WERI-Rb-1 (cell line): ENCODE measurements at regions not wholly inside any gene's neighbourhood (a gene's known extent, or its start where the extent isn't known, plus 50 kb on each side); places are given as distances from the start of the nearest gene placed in this dataset.

Experiments used
- DNase-seq: peaks from one replicate; pipeline ENCODE4 v3.0.0-alpha.2; 2020
- H3K27ac ChIP-seq: fragments of 250-450 bp; sonication (Bioruptor Pico); 2 replicates; pipeline ENCODE4 v1.5.1; 2020; ENCODE audit warnings: mild to moderate bottlenecking, moderate library complexity
- H3K27me3 ChIP-seq: fragments of 250-450 bp; sonication (Bioruptor Pico); 2 replicates; pipeline ENCODE4 v1.5.1; 2021; ENCODE audit warnings: mild to moderate bottlenecking, low read depth, moderate library complexity; ENCODE audit not compliant: insufficient read depth, severe bottlenecking
- H3K36me3 ChIP-seq: fragments of 250-450 bp; sonication (Bioruptor Pico); 2 replicates; pipeline ENCODE4 v1.5.1; 2020; ENCODE audit warnings: mild to moderate bottlenecking, moderate library complexity
- H3K4me3 ChIP-seq: 2 replicates; pipeline ENCODE4 v1.5.1; 2011; ENCODE audit warnings: low read depth, mild to moderate bottlenecking, control low read depth, low read length
- H3K9me3 ChIP-seq: fragments of 250-450 bp; sonication (Bioruptor Pico); 2 replicates; pipeline ENCODE4 v1.5.1; 2021; ENCODE audit warnings: mild to moderate bottlenecking, moderate library complexity; ENCODE audit not compliant: severe bottlenecking
- TF ChIP-seq, protein P1 (sequence below): IDR thresholded peaks from 2 replicates; pipeline ENCODE4 v1.5.1; 2011; ENCODE audit warnings: low read depth, mild to moderate bottlenecking, control low read depth, inconsistent platforms, low read length

DNA sequence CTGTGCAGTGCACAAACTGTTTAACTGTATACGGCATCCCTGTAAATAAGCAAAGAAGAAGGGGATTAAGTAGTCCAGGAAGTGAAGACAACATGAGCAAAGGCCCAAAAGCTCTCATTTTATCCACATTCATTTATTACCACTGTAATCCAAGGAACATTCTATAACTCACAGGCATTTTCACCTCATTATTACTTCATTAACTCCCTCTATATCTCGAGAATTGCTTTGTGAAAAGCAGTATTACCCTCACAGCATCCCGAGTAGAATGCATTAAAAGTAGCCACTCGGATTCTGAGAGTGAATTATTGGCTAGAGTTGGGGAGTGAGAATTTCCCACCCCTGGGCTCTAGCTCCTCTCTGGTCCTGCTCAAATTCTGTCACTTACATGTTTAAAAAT, 51.0 kb upstream of the CHCHD3 start:
- H3K9me3 ChIP-seq = no peaks in the 10 kb centered on the region
- no peak overlapping the region for H3K4me3 ChIP-seq
- no peak overlapping the region for H3K27ac ChIP-seq
- TF ChIP-seq, protein P1, sequence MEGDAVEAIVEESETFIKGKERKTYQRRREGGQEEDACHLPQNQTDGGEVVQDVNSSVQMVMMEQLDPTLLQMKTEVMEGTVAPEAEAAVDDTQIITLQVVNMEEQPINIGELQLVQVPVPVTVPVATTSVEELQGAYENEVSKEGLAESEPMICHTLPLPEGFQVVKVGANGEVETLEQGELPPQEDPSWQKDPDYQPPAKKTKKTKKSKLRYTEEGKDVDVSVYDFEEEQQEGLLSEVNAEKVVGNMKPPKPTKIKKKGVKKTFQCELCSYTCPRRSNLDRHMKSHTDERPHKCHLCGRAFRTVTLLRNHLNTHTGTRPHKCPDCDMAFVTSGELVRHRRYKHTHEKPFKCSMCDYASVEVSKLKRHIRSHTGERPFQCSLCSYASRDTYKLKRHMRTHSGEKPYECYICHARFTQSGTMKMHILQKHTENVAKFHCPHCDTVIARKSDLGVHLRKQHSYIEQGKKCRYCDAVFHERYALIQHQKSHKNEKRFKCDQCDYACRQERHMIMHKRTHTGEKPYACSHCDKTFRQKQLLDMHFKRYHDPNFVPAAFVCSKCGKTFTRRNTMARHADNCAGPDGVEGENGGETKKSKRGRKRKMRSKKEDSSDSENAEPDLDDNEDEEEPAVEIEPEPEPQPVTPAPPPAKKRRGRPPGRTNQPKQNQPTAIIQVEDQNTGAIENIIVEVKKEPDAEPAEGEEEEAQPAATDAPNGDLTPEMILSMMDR = no peak
- no peaks in the 10 kb centered on the region for H3K36me3 ChIP-seq
- DNase-seq = no peak
- no peaks in the 10 kb centered on the region for H3K27me3 ChIP-seq

DNA sequence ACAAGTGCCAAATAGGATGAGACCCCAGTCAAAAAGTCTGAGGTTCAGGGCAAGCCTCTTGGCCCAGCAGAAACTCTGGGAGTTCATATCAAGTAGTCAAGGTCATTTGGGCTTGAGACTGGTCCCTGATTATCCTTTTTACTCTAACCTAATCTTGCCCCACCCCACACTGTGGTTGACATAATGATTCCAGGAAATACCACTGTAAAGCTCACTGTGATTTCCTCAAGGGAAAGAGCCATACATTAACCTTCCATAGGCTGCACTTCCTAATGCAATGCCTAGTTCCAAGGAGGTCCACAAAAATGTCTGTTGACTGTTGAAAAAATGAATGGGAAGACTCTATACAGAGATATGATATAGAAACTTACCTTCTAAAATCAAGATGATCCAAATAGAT, 52.9 kb upstream of the CHCHD3 start:
- Histone ChIP-seq H3K9me3 (no peaks in the 10 kb centered on the region), H3K27ac (no peak overlapping the region), H3K4me3 (no peak overlapping the region), H3K27me3 (no peaks in the 10 kb centered on the region), H3K36me3 (no peaks in the 10 kb centered on the region)
- DNase-seq = no peak
- TF ChIP-seq, protein P1 = no peak

DNA sequence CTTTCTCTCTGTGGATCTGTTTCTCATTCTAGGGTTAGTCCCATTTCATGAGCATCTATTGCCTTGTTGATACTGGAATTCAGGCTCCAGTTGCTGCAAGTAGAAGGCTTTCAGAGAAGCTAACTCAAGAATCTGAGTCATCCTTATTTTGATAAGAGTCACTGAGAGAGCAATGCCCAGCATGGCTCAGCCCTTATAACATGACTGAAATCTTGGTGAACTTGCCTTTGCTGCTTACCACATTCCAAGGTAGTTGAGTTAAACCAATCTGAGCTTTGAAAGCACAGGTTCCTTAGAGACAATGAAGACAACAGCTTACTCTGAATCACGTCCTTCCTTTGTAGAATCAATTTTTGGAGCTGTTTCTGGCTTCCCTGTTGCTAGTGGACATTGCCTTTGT, 53.6 kb upstream of the CHCHD3 start:
- no peaks in the 10 kb centered on the region for H3K36me3 ChIP-seq
- H3K27ac ChIP-seq = no peak overlapping the region
- H3K9me3 ChIP-seq = no peaks in the 10 kb centered on the region
- TF ChIP-seq, protein P1 = no peak
- H3K4me3 ChIP-seq = no peak overlapping the region
- no peaks in the 10 kb centered on the region for H3K27me3 ChIP-seq
- no peak for DNase-seq

DNA sequence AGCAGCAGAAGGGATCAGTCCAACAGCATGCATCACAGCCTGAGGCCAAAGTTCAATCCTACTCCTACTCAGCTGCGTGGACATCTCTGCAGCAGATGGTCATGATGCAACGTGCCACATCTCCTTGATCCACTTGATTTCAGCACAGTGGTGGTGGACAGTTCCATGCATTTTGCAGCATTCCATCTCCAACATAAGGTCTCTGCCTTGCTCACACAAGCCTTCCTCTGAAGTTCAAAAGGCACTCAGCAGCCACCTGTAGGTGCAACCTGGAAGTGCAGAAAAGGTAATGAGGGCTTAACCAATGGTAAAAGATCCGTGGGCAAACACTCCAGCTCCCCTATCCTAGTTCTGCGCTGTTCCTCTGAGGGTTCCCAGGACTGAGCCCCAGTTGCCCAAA, 57.5 kb upstream of the CHCHD3 start:
- TF ChIP-seq, protein P1 = peak; percentile 58
- Histone ChIP-seq H3K27ac (no peak overlapping the region), H3K9me3 (no peaks in the 10 kb centered on the region), H3K27me3 (no peaks in the 10 kb centered on the region), H3K4me3 (no peak overlapping the region), H3K36me3 (no peaks in the 10 kb centered on the region)
- peak; percentile 20 for DNase-seq

DNA sequence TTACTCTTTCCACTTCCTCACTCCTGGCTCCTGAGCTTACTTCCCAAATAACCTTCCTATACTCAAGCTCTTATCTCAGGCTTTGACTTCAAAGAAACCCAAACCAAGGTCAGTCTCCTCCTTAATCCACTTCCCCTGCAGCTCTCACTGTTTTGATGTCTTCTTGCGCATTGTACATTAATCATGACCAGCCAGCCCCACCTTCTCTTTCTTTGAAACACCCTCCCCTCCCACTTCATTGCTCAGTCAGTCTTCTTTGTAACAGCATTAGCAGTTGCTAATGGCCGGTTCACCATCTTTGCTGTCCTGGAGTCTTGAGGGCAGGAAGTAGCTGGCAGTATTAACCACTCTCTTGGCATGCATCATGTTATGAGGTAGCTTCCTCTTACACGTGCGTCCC, 57.9 kb upstream of the CHCHD3 start:
- TF ChIP-seq, protein P1 = no peak
- Histone ChIP-seq H3K27me3 (no peaks in the 10 kb centered on the region), H3K27ac (no peak overlapping the region), H3K4me3 (no peak overlapping the region), H3K36me3 (no peaks in the 10 kb centered on the region), H3K9me3 (no peaks in the 10 kb centered on the region)
- DNase-seq = no peak

DNA sequence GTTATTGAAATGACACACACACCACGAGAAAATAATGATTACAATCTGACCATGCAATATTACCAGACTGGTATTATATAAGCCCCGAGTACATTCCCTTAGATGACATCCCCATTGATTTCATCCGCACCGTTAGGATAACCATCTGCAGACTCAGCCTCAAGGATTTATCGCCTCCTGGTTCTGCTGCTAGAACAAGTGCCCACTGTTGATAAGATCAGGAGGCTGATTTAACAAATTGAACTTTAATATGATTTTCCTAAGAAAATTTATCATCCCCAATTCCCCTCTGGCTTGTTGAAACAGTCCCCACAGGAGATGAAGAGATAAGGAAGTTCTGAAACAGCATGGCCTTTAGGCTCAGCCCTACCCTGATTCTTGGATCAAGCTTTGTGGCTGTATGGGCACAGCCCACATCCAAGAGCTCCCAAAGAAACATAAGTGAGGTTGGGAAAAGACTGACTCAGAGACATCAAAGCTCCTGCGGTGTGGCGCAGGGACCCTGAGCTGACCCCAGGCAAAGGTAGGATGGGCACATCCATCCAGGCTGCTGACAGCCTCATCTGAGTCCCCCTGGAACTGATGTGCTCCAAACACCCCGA, 59.2 kb upstream of the CHCHD3 start:
- Histone ChIP-seq H3K9me3 (no peaks in the 10 kb centered on the region), H3K36me3 (no peaks in the 10 kb centered on the region), H3K27me3 (no peaks in the 10 kb centered on the region), H3K4me3 (no peak overlapping the region), H3K27ac (no peak overlapping the region)
- no peak for DNase-seq
- TF ChIP-seq, protein P1 = no peak
